Mucosa of descending colon (tissue), 3 donors: ENCODE measurements at regions not wholly inside any gene's neighbourhood (a gene's known extent, or its start where the extent isn't known, plus 50 kb on each side); places are given as distances from the start of the nearest gene placed in this dataset.

Source experiments
- ATAC-seq: fragments of 200-7000 bp; cut with Tn5 transposase; one replicate; pipeline ENCODE4 v1.9.1; 2020; ENCODE audit warnings: mild to moderate bottlenecking, moderate library complexity
- DNase-seq, 3 donors: peaks; one replicate each; pipeline ENCODE4 v3.0.0-alpha.2; 2020
- H3K36me3 ChIP-seq: fragments of 200-600 bp; one replicate; pipeline ENCODE4 v1.8.0; 2021; ENCODE audit warnings: low read depth, mild to moderate bottlenecking
- H3K4me1 ChIP-seq: fragments of 200-600 bp; one replicate; pipeline ENCODE4 v1.8.0; 2021; ENCODE audit warnings: low read depth, mild to moderate bottlenecking
- H3K4me3 ChIP-seq: fragments of 200-600 bp; one replicate; pipeline ENCODE4 v1.8.0; 2021; ENCODE audit warnings: mild to moderate bottlenecking
- H3K9me3 ChIP-seq: fragments of 200-600 bp; one replicate; pipeline ENCODE4 v1.8.0; 2021; ENCODE audit warnings: mild to moderate bottlenecking
- CTCF ChIP-seq: fragments of 200-600 bp; IDR thresholded peaks from one replicate; pipeline ENCODE4 v1.8.0; 2022; ENCODE audit warnings: antibody characterized with exemption, mild to moderate bottlenecking
- intact Hi-C, 2 donors: fragments of 100-400 bp; cut with DNase I in 1 of 2; cut with micrococcal nuclease in 1 of 2; formaldehyde crosslinking; loops; one replicate each; pipeline versions ENCODE4 v1.11.0 to v1.11.1; 2022; cut with DNase I, micrococcal nuclease
- donor health status: DM: no; HTN: no; CAD: no; lungs with moderate emphysema.
- donor health status: DM: no; HTN: no; CAD: no.
- donor health status: DM: no; HTN: yes; CAD: no.

GRCh38 chr5:63596254-63596653 is 366.0 kb downstream of the HTR1A start:
- TF ChIP-seq CTCF = no peak
- Histone ChIP-seq H3K36me3 (no peaks in the 10 kb centered on the region), H3K4me1 (no peaks in the 10 kb centered on the region), H3K9me3 (peaks cover 38% of the 10 kb centered on the region), H3K4me3 (no peak overlapping the region)
- ATAC-seq (no peak), DNase-seq (no peak)
- intact Hi-C loops = no loop called here

DNA sequence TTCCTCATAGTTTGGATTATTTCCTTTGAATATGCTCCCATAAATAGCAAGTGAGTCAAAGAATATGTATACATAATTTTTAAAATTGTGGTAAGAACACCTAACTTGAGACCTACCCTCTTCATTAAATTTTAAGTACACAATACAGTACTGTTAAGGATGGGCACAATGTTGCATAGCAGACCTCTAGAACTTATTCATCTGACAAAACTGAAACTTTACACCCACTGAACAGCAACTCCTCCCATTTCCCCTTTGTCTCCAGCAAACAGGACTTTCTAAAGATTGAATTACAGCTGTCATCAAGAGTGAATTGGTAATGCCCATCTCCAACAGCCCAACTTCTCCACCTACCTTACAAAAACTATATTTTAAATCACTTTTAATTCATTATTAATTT is 388.9 kb downstream of the HTR1A start:
- intact Hi-C loops = no loop called here
- peaks cover 22% of the 10 kb centered on the region for H3K9me3 ChIP-seq
- ATAC-seq = no peak
- DNase-seq = no peak
- TF ChIP-seq CTCF = no peak
- H3K36me3 ChIP-seq = no peaks in the 10 kb centered on the region
- H3K4me1 ChIP-seq = no peaks in the 10 kb centered on the region
- H3K4me3 ChIP-seq = no peak overlapping the region

DNA sequence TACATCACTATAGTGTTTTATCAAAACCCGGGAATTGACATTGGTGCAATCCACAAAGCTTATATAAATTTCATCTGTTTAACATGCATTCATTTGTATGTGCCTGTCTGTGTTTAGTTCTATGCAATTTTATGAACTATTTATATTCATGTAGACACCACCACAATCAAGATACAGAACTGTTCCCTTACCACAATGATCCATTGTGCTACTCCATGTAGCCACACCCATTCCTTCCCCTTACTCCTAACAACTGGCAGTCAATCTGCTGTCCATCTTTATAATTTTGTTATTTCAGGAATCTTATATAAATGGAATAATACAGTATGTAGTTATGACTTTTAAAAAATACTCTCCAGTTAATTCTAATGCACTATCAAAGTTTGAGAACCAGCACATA is 389.5 kb downstream of the HTR1A start:
- Histone ChIP-seq H3K4me3 (no peak overlapping the region), H3K36me3 (no peaks in the 10 kb centered on the region), H3K4me1 (no peaks in the 10 kb centered on the region), H3K9me3 (peaks cover 17% of the 10 kb centered on the region)
- ATAC-seq (no peak), DNase-seq (no peak)
- intact Hi-C loops = no loop called here
- TF ChIP-seq CTCF = no peak

DNA sequence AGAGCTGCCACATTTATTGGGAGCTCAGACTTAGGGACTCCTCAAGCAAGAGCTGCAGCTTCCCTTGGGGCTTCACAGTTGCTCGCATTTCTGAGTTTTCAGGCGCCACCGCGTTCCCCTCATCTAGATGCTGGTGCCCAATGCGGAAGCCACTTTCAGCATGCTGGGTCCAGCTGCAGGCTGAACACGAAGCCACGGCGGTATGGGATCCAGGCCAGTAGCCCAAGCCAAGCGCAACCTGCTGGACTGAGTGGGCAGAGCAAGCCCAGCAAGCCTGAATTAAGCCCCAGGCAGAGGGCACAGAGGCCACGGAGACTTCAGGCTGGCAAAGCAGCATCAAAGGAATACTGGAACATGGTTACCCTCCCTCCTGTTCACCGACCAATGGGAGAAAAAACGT is 391.5 kb downstream of the HTR1A start:
- Histone ChIP-seq H3K4me1 (no peaks in the 10 kb centered on the region), H3K4me3 (no peak overlapping the region), H3K36me3 (no peaks in the 10 kb centered on the region), H3K9me3 (peaks cover 12% of the 10 kb centered on the region)
- no peak for ATAC-seq
- no peak for DNase-seq
- intact Hi-C loops = no loop called here
- no peak for TF ChIP-seq CTCF

- no peak overlapping the region for H3K4me3 ChIP-seq
- DNase-seq (no peak), ATAC-seq (no peak)
- no peaks in the 10 kb centered on the region for H3K36me3 ChIP-seq
- H3K9me3 ChIP-seq = peaks cover 36% of the 10 kb centered on the region
- H3K4me1 ChIP-seq = no peaks in the 10 kb centered on the region
- TF ChIP-seq CTCF = no peak
- intact Hi-C loops = no loop called here
Measured at GRCh38 chr5:63564789-63565188, 397.5 kb downstream of the HTR1A start.
